ENCODE measurements at regions not wholly inside any gene's neighbourhood (a gene's known extent, or its start where the extent isn't known, plus 50 kb on each side); places are given as distances from the start of the nearest gene placed in this dataset.

GRCh38 chr5:44646016-44646415, 162.7 kb upstream of the MRPS30 start:
- no peak for TF ChIP-seq CTCF (IDR thresholded peaks at IDR 0.05)
- intact Hi-C loops (cut with micrococcal nuclease): no loop called here
- Mint-ChIP-seq H3K4me1 (no peaks in the 10 kb centered on the region), H3K27ac (no peak overlapping the region), H3K9me3 (no peaks in the 10 kb centered on the region), H3K27me3 (no peaks in the 10 kb centered on the region), H3K4me3 (no peak overlapping the region), H3K36me3 (ENCODE audit: low read depth) (no peaks in the 10 kb centered on the region)
- ChIA-PET POLR2A (no interaction called here), CTCF (no interaction called here)
- ATAC-seq (ENCODE audit: low read depth): no peak
- no peak for DNase-seq

- no peaks in the 10 kb centered on the region for H3K36me3 Mint-ChIP-seq (ENCODE audit: low read depth)
- no peaks in the 10 kb centered on the region for H3K27me3 Mint-ChIP-seq
- no peaks in the 10 kb centered on the region for H3K9me3 Mint-ChIP-seq
- H3K4me3 Mint-ChIP-seq: no peak overlapping the region
- DNase-seq (no peak), ATAC-seq (ENCODE audit: low read depth) (no peak)
- intact Hi-C loops (cut with micrococcal nuclease): no loop called here
- POLR2A ChIA-PET: no interaction called here
- no peaks in the 10 kb centered on the region for H3K4me1 Mint-ChIP-seq
- no peak for TF ChIP-seq CTCF (IDR thresholded peaks at IDR 0.05)
- no peak overlapping the region for H3K27ac Mint-ChIP-seq
- CTCF ChIA-PET: no interaction called here
These were observed 163.2 kb upstream of the MRPS30 start for GRCh38 chr5:44645502-44645901.

GRCh38 chr5:44644628-44645027, 164.1 kb upstream of the MRPS30 start:
- ATAC-seq (ENCODE audit: low read depth): no peak
- Mint-ChIP-seq H3K4me1 (no peaks in the 10 kb centered on the region), H3K27ac (no peak overlapping the region), H3K27me3 (no peaks in the 10 kb centered on the region), H3K36me3 (ENCODE audit: low read depth) (no peaks in the 10 kb centered on the region), H3K4me3 (no peak overlapping the region), H3K9me3 (no peaks in the 10 kb centered on the region)
- intact Hi-C loops (cut with micrococcal nuclease): no loop called here
- DNase-seq: no peak
- TF ChIP-seq CTCF (IDR thresholded peaks at IDR 0.05): no peak
- ChIA-PET POLR2A (no interaction called here), CTCF (no interaction called here)

- POLR2A ChIA-PET: no interaction called here
- ATAC-seq (ENCODE audit: low read depth): no peak
- Mint-ChIP-seq H3K4me1 (no peaks in the 10 kb centered on the region), H3K36me3 (ENCODE audit: low read depth) (no peaks in the 10 kb centered on the region), H3K27ac (no peak overlapping the region), H3K4me3 (no peak overlapping the region), H3K9me3 (no peaks in the 10 kb centered on the region), H3K27me3 (no peaks in the 10 kb centered on the region)
- intact Hi-C loops (cut with micrococcal nuclease): no loop called here
- no peak for DNase-seq
- CTCF ChIA-PET: no interaction called here
- no peak for TF ChIP-seq CTCF (IDR thresholded peaks at IDR 0.05)
These were observed 166.9 kb upstream of the MRPS30 start for GRCh38 chr5:44641820-44642219.

- no peak for TF ChIP-seq CTCF (IDR thresholded peaks at IDR 0.05)
- Mint-ChIP-seq H3K4me1 (no peaks in the 10 kb centered on the region), H3K27me3 (no peaks in the 10 kb centered on the region), H3K36me3 (ENCODE audit: low read depth) (no peaks in the 10 kb centered on the region), H3K9me3 (no peaks in the 10 kb centered on the region), H3K27ac (no peak overlapping the region), H3K4me3 (no peak overlapping the region)
- no peak for DNase-seq
- ChIA-PET POLR2A (no interaction called here), CTCF (no interaction called here)
- intact Hi-C loops (cut with micrococcal nuclease): no loop called here
- ATAC-seq (ENCODE audit: low read depth): no peak
These were observed 167.7 kb upstream of the MRPS30 start for GRCh38 chr5:44640945-44641456.

All from activated B cell treated with CpG ODN at 0.5 μM for 24 hours (primary cell).